HEK293 (cell line): ENCODE measurements at regions not wholly inside any gene's neighbourhood (a gene's known extent, or its start where the extent isn't known, plus 50 kb on each side); places are given as distances from the start of the nearest gene placed in this dataset.

ENCODE experiments used
- CTCF ChIA-PET: fragments of 350-600 bp; formaldehyde crosslinking; extraction: SDS; loops from one replicate; lab custom pipeline; 2021; ENCODE audit warnings: antibody characterized with exemption; lab: Yijun Ruan, JAX
- POLR2A ChIA-PET: fragments of 300-600 bp; formaldehyde crosslinking; extraction: SDS; loops from one replicate; lab custom pipeline; 2020; ENCODE audit warnings: antibody characterized with exemption, inconsistent platforms; lab: Yijun Ruan, JAX
- H3K27ac ChIP-seq: fragments of 200-500 bp; sonication (Bioruptor generic); 2 replicates; pipeline ENCODE4 v1.5.1; 2014; ENCODE audit warnings: low read depth, low read length, control low read depth, inconsistent platforms; ENCODE audit errors: extremely low read depth
- H3K36me3 ChIP-seq, 2 experiments: fragments of 200-500 bp in 1 of 2; sonication (Bioruptor generic) in 1 of 2; 1 replicate in 1 of 2; 2 replicates in 1 of 2; pipeline ENCODE4 v1.5.1; 2014 to 2017; ENCODE audit warnings: inconsistent platforms in 2 of 2, low read length in 2 of 2; ENCODE audit not compliant: control insufficient read depth in 2 of 2, insufficient read depth in 1 of 2
- H3K4me1 ChIP-seq: fragments of 200-500 bp; sonication (Bioruptor generic); 2 replicates; pipeline ENCODE4 v1.5.1; 2014; ENCODE audit warnings: mild to moderate bottlenecking, low read length, inconsistent platforms; ENCODE audit not compliant: control insufficient read depth, insufficient read depth
- H3K4me3 ChIP-seq: 2 replicates; pipeline ENCODE4 v1.5.1; 2011; ENCODE audit warnings: low read depth, mild to moderate bottlenecking, control low read depth, low read length, moderate library complexity
- H3K9me3 ChIP-seq: fragments of 200-500 bp; sonication (Bioruptor generic); 2 replicates; pipeline ENCODE4 v1.5.1; 2014; ENCODE audit warnings: low read depth, low read length, inconsistent platforms; ENCODE audit not compliant: control insufficient read depth, insufficient read depth
- GFI1B ChIP-seq: fragments of 450-650 bp; formaldehyde crosslinking; IDR thresholded peaks from 2 replicates; pipeline ENCODE4 v1.5.1; 2016; ENCODE audit warnings: missing biosample characterization, missing genetic modification characterization
- SCRT1 ChIP-seq: fragments of 450-650 bp; formaldehyde crosslinking; IDR thresholded peaks from 2 replicates; pipeline ENCODE4 v1.5.1; 2016; ENCODE audit warnings: missing biosample characterization, missing genetic modification characterization, borderline replicate concordance
- ZBTB1 ChIP-seq: fragments of 450-650 bp; formaldehyde crosslinking; IDR thresholded peaks from 2 replicates; pipeline ENCODE4 v1.5.1; 2016; ENCODE audit warnings: missing biosample characterization, missing genetic modification characterization
- ZBTB17 ChIP-seq: fragments of 450-650 bp; formaldehyde crosslinking; IDR thresholded peaks from 2 replicates; pipeline ENCODE4 v1.5.1; 2016; ENCODE audit warnings: missing biosample characterization, missing genetic modification characterization
- ZBTB20 ChIP-seq: fragments of 450-650 bp; formaldehyde crosslinking; IDR thresholded peaks from 2 replicates; pipeline ENCODE4 v1.5.1; 2016; ENCODE audit warnings: missing biosample characterization, missing genetic modification characterization
- ZBTB49 ChIP-seq: fragments of 450-650 bp; formaldehyde crosslinking; IDR thresholded peaks from 2 replicates; pipeline ENCODE4 v1.5.1; 2016; ENCODE audit warnings: missing biosample characterization, missing genetic modification characterization, low read depth
- ZNF10 ChIP-seq: fragments of 450-650 bp; formaldehyde crosslinking; IDR thresholded peaks from 2 replicates; pipeline ENCODE4 v1.5.1; 2017; ENCODE audit warnings: missing biosample characterization, missing genetic modification characterization
- ZNF112 ChIP-seq: fragments of 450-650 bp; formaldehyde crosslinking; IDR thresholded peaks from 2 replicates; pipeline ENCODE4 v1.5.0; 2017; ENCODE audit warnings: missing biosample characterization, missing genetic modification characterization
- ZNF239 ChIP-seq: fragments of 450-650 bp; formaldehyde crosslinking; IDR thresholded peaks from 2 replicates; pipeline ENCODE4 v1.5.1; 2016; ENCODE audit warnings: missing biosample characterization, missing genetic modification characterization
- ZNF302 ChIP-seq: fragments of 450-650 bp; formaldehyde crosslinking; IDR thresholded peaks from 2 replicates; pipeline ENCODE4 v1.5.1; 2016; ENCODE audit warnings: missing biosample characterization, missing genetic modification characterization, low read depth
- ZNF48 ChIP-seq: fragments of 450-650 bp; formaldehyde crosslinking; IDR thresholded peaks from 2 replicates; pipeline ENCODE4 v1.5.1; 2016; ENCODE audit warnings: missing biosample characterization, missing genetic modification characterization
- ZNF558 ChIP-seq: fragments of 450-650 bp; formaldehyde crosslinking; IDR thresholded peaks from 2 replicates; pipeline ENCODE4 v1.5.1; 2016; ENCODE audit warnings: missing biosample characterization, missing genetic modification characterization
- ZNF624 ChIP-seq: fragments of 450-650 bp; formaldehyde crosslinking; IDR thresholded peaks from 2 replicates; pipeline ENCODE4 v1.5.1; 2017; ENCODE audit warnings: missing biosample characterization, missing genetic modification characterization
- ZNF626 ChIP-seq: fragments of 450-650 bp; sonication (Bioruptor Pico); formaldehyde crosslinking; IDR thresholded peaks from 2 replicates; pipeline ENCODE4 v1.5.1; 2018; ENCODE audit warnings: missing biosample characterization, missing genetic modification characterization, inconsistent platforms
- ZNF701 ChIP-seq: fragments of 450-650 bp; formaldehyde crosslinking; IDR thresholded peaks from 2 replicates; pipeline ENCODE4 v1.5.1; 2016; ENCODE audit warnings: missing biosample characterization, missing genetic modification characterization
- ZNF837 ChIP-seq: fragments of 450-650 bp; formaldehyde crosslinking; IDR thresholded peaks from 2 replicates; pipeline ENCODE4 v1.5.1; 2016; ENCODE audit warnings: missing biosample characterization, missing genetic modification characterization
- ZSCAN16 ChIP-seq: fragments of 450-650 bp; formaldehyde crosslinking; IDR thresholded peaks from 2 replicates; pipeline ENCODE4 v1.5.1; 2016; ENCODE audit warnings: missing biosample characterization, missing genetic modification characterization
- ZSCAN5A ChIP-seq: fragments of 450-650 bp; formaldehyde crosslinking; IDR thresholded peaks from 2 replicates; pipeline ENCODE4 v1.5.1; 2016; ENCODE audit warnings: missing biosample characterization, missing genetic modification characterization

GRCh38 chr16:73672135-73672534, 624.2 kb upstream of the ZFHX3 start:
- TF ChIP-seq ZNF624 (tag by site-specific recombination) = no peak
- POLR2A ChIA-PET = no interaction called here
- H3K9me3 ChIP-seq = no peaks in the 10 kb centered on the region
- no peaks in the 10 kb centered on the region for H3K4me1 ChIP-seq
- H3K27ac ChIP-seq = no peak overlapping the region
- CTCF ChIA-PET = no interaction called here
- H3K36me3 ChIP-seq = no peaks in the 10 kb centered on the region
- H3K4me3 ChIP-seq = no peak overlapping the region

GRCh38 chr16:73670836-73671820, 623.2 kb upstream of the ZFHX3 start:
- Histone ChIP-seq H3K4me3 (no peak overlapping the region), H3K4me1 (no peaks in the 10 kb centered on the region), H3K9me3 (no peaks in the 10 kb centered on the region), H3K36me3 (no peaks in the 10 kb centered on the region), H3K27ac (no peak overlapping the region)
- no peak for TF ChIP-seq ZNF558 (tag by site-specific recombination)
- TF ChIP-seq ZNF701 = no peak
- TF ChIP-seq ZSCAN16 = no peak
- no peak for TF ChIP-seq ZNF112 (tag by site-specific recombination)
- no peak for TF ChIP-seq ZBTB1 (tag by site-specific recombination)
- no peak for TF ChIP-seq SCRT1 (tag by site-specific recombination)
- TF ChIP-seq ZSCAN5A (tag by site-specific recombination) = no peak
- TF ChIP-seq ZBTB17 (tag by site-specific recombination) = no peak
- TF ChIP-seq GFI1B (tag by site-specific recombination) = no peak
- TF ChIP-seq ZNF239 (tag by site-specific recombination) = no peak
- TF ChIP-seq ZNF302 (tag by site-specific recombination) = no peak
- no peak for TF ChIP-seq ZBTB49
- TF ChIP-seq ZNF10 = no peak
- TF ChIP-seq ZBTB20 (tag by site-specific recombination) = no peak
- TF ChIP-seq ZNF624 (tag by site-specific recombination) = no peak
- TF ChIP-seq ZNF837 (tag by site-specific recombination) = no peak
- TF ChIP-seq ZNF626 (tag by site-specific recombination) = no peak
- TF ChIP-seq ZNF48 = no peak
- ChIA-PET CTCF (interaction anchor here (0.6 to 0.9 kb wide), 2 partner anchors 140 to 210 kb away, joined by 3 read pairs; no protein-coding TSS in a partner anchor), POLR2A (no interaction called here)
